SU-DHL-6 (cell line): ENCODE measurements at regions not wholly inside any gene's neighbourhood (a gene's known extent, or its start where the extent isn't known, plus 50 kb on each side); places are given as distances from the start of the nearest gene placed in this dataset.
"Not testable (repeated sequence)": the region's sequence is repeated elsewhere in the genome, so short reads cannot be mapped to it uniquely, and the experiment has no call there.

ENCODE experiments used
- H2AFZ ChIP-seq: fragments of 200-600 bp; sonication (generic); 2 replicates; pipeline ENCODE4 v1.6.1; 2014; ENCODE audit warnings: low read depth, mild to moderate bottlenecking, moderate library complexity, mixed read lengths, antibody characterized with exemption, low read length; ENCODE audit not compliant: severe bottlenecking
- H3F3A ChIP-seq: fragments of 200-600 bp; shearing (Covaris generic); 2 replicates; pipeline ENCODE4 v1.6.0; 2016; ENCODE audit warnings: antibody characterized with exemption, mild to moderate bottlenecking; ENCODE audit not compliant: insufficient read depth
- H3K27ac ChIP-seq: fragments of 200-600 bp; sonication (generic); 2 replicates; pipeline ENCODE4 v1.5.1; 2016; ENCODE audit warnings: low read depth, mild to moderate bottlenecking, low read length, moderate library complexity, mixed read lengths
- H3K27me3 ChIP-seq: fragments of 200-600 bp; sonication (generic), shearing (Covaris generic); 2 replicates; pipeline ENCODE4 v1.6.0; 2014; ENCODE audit warnings: mild to moderate bottlenecking, low read length
- H3K36me3 ChIP-seq: fragments of 200-600 bp; sonication (generic); 2 replicates; pipeline ENCODE4 v1.6.1; 2014; ENCODE audit warnings: mild to moderate bottlenecking, low read length, mixed read lengths
- H3K4me2 ChIP-seq: fragments of 300-600, 200-600 bp; shearing (Covaris generic), sonication (generic); 2 replicates; pipeline ENCODE4 v1.6.0; 2014; ENCODE audit warnings: low read length, low read depth, mild to moderate bottlenecking; ENCODE audit not compliant: poor library complexity, severe bottlenecking
- H3K4me3 ChIP-seq: fragments of 200-600 bp; sonication (generic); 2 replicates; pipeline ENCODE4 v1.5.1; 2014; ENCODE audit warnings: antibody characterized with exemption, low read length, mild to moderate bottlenecking, mixed read lengths; ENCODE audit not compliant: insufficient read depth, poor library complexity, severe bottlenecking
- H3K79me2 ChIP-seq: fragments of 200-600 bp; sonication (generic); 2 replicates; pipeline ENCODE4 v1.6.1; 2014; ENCODE audit warnings: mild to moderate bottlenecking, low read length, moderate library complexity; ENCODE audit not compliant: insufficient read depth
- H3K9ac ChIP-seq: fragments of 200-600 bp; sonication (generic); 2 replicates; pipeline ENCODE4 v1.7.0; 2014; ENCODE audit warnings: mild to moderate bottlenecking, low read length
- H3K9me2 ChIP-seq: fragments of 200-600 bp; sonication (generic); replicated peaks from 2 replicates; pipeline ENCODE4 v1.6.1; 2014; ENCODE audit warnings: low read length; ENCODE audit not compliant: insufficient read depth
- H3K9me3 ChIP-seq: fragments of 200-600 bp; sonication (generic); 2 replicates; pipeline ENCODE4 v1.6.1; 2014; ENCODE audit warnings: low read length, mixed read lengths; ENCODE audit not compliant: insufficient read depth
- H4K20me1 ChIP-seq: fragments of 200-600 bp; sonication (generic); 2 replicates; pipeline ENCODE4 v1.6.1; 2014; ENCODE audit warnings: low read depth, mild to moderate bottlenecking, antibody characterized with exemption, low read length, moderate library complexity, mixed read lengths
- EZH2phosphoT487 ChIP-seq: fragments of 200-600 bp; sonication (generic), shearing (Covaris generic); conservative IDR thresholded peaks from 2 replicates; pipeline ENCODE4 v1.6.1; 2018; ENCODE audit warnings: mild to moderate bottlenecking, antibody characterized with exemption, low read length, moderate library complexity, mixed read lengths
- TF ChIP-seq, protein P1 (sequence below): fragments of 200-600 bp; sonication (generic); IDR thresholded peaks from one replicate; pipeline ENCODE4 v1.5.1; 2017; ENCODE audit warnings: antibody characterized with exemption, mild to moderate bottlenecking, low read length, moderate library complexity; ENCODE audit not compliant: insufficient read depth, poor library complexity, severe bottlenecking

DNA sequence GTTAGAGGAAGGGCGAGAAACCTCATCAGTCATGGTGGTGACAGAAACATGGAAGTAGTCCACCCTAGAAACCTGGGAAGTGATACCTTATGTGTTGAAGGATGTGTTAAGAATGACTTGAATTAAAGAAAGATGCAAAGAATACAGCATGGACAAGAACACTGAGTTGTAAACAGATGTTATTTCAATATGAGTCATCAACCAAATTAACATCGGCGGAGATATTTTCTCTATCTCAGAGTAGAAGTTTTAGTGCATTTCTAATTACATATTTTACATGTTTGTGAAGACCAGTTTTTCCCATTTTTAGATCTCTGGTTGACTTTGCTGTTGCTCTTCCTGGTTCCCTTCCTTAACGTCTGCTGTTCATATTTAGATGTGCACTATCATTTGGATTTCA is 268.8 kb upstream of the TBL1XR1 start:
- no peaks in the 10 kb centered on the region for H4K20me1 ChIP-seq
- H3K27me3 ChIP-seq: no peaks in the 10 kb centered on the region
- no peak overlapping the region for H3K9ac ChIP-seq
- H3K27ac ChIP-seq: no peak overlapping the region
- H3K9me3 ChIP-seq: no peaks in the 10 kb centered on the region
- H3K4me3 ChIP-seq: no peak overlapping the region
- TF ChIP-seq, protein P1, sequence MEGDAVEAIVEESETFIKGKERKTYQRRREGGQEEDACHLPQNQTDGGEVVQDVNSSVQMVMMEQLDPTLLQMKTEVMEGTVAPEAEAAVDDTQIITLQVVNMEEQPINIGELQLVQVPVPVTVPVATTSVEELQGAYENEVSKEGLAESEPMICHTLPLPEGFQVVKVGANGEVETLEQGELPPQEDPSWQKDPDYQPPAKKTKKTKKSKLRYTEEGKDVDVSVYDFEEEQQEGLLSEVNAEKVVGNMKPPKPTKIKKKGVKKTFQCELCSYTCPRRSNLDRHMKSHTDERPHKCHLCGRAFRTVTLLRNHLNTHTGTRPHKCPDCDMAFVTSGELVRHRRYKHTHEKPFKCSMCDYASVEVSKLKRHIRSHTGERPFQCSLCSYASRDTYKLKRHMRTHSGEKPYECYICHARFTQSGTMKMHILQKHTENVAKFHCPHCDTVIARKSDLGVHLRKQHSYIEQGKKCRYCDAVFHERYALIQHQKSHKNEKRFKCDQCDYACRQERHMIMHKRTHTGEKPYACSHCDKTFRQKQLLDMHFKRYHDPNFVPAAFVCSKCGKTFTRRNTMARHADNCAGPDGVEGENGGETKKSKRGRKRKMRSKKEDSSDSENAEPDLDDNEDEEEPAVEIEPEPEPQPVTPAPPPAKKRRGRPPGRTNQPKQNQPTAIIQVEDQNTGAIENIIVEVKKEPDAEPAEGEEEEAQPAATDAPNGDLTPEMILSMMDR: no peak
- no peak for TF ChIP-seq EZH2phosphoT487
- no peak overlapping the region for H2AFZ ChIP-seq
- H3K9me2 ChIP-seq: no peaks in the 10 kb centered on the region
- no peaks in the 10 kb centered on the region for H3F3A ChIP-seq
- H3K79me2 ChIP-seq: no peaks in the 10 kb centered on the region
- no peak overlapping the region for H3K4me2 ChIP-seq
- H3K36me3 ChIP-seq: no peaks in the 10 kb centered on the region

GRCh38 chr3:177466622-177467021 is 269.3 kb upstream of the TBL1XR1 start:
- H2AFZ ChIP-seq, H3F3A ChIP-seq, H3K4me3 ChIP-seq, H3K79me2 ChIP-seq, H4K20me1 ChIP-seq, H3K27me3 ChIP-seq, H3K9ac ChIP-seq, H3K4me2 ChIP-seq, H3K9me3 ChIP-seq, H3K27ac ChIP-seq, H3K36me3 ChIP-seq, H3K9me2 ChIP-seq: not testable (repeated sequence)

DNA sequence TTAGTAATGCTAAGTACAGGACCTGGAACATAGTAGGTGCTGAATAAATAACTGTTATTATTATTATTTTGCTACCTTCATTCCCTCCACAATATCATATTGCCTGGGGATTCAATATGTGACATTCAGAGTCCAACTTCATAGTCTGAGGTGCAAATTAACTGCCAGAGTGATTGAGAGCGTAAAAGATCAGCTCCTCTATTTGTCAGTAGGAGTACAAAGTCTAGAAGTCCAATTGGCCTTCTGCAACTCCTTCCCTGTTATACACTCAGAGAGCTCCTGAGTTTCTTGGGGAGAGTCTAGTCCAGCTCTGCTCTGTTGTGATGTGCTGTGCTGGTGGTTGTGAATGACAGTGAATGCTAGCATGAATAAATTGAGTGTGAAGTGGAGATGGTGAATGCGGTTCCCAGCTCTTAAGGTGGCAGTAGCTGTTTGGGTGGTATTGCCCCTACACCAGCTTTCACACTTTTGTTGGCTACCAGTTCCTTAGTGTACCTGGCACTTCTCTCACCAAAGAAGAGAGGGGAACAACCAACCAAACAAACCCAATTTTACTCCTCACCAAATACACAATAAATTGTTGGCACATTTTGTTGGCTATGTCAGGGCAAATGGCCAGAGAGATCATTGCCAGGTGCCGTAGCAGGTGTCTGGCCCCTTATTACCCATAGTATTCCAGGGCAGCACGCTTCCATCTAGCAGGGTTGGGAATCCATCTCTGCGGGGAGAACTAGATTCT is 270.1 kb upstream of the TBL1XR1 start:
- H3K36me3 ChIP-seq: no peaks in the 10 kb centered on the region

GRCh38 chr3:177468331-177468730 is 271.0 kb upstream of the TBL1XR1 start:
- Histone ChIP-seq H3K4me3 (no peak overlapping the region), H3K36me3 (no peaks in the 10 kb centered on the region), H3K4me2 (no peak overlapping the region), H3K9me2 (no peaks in the 10 kb centered on the region), H3K9ac (no peak overlapping the region), H4K20me1 (no peaks in the 10 kb centered on the region), H3K27ac (no peak overlapping the region), H2AFZ (no peak overlapping the region), H3K79me2 (no peaks in the 10 kb centered on the region), H3K9me3 (no peaks in the 10 kb centered on the region), H3K27me3 (no peaks in the 10 kb centered on the region), H3F3A (no peaks in the 10 kb centered on the region)
- no peak for TF ChIP-seq EZH2phosphoT487
- TF ChIP-seq, protein P1: no peak

More for the DNA sequence above, 270.1 kb upstream of the TBL1XR1 start:
- no peaks in the 10 kb centered on the region for H3K9me2 ChIP-seq
- no peak overlapping the region for H3K27ac ChIP-seq
- H4K20me1 ChIP-seq: no peaks in the 10 kb centered on the region
- H3K4me3 ChIP-seq: no peak overlapping the region
- no peak overlapping the region for H3K4me2 ChIP-seq
- no peaks in the 10 kb centered on the region for H3K79me2 ChIP-seq
- no peak for TF ChIP-seq EZH2phosphoT487
- TF ChIP-seq, protein P1: no peak
- H3F3A ChIP-seq: no peaks in the 10 kb centered on the region
- no peaks in the 10 kb centered on the region for H3K9me3 ChIP-seq
- H3K9ac ChIP-seq: no peak overlapping the region
- no peaks in the 10 kb centered on the region for H3K27me3 ChIP-seq
- no peak overlapping the region for H2AFZ ChIP-seq
